ENCODE measurements at regions not wholly inside any gene's neighbourhood (a gene's known extent, or its start where the extent isn't known, plus 50 kb on each side); places are given as distances from the start of the nearest gene placed in this dataset.

DNA sequence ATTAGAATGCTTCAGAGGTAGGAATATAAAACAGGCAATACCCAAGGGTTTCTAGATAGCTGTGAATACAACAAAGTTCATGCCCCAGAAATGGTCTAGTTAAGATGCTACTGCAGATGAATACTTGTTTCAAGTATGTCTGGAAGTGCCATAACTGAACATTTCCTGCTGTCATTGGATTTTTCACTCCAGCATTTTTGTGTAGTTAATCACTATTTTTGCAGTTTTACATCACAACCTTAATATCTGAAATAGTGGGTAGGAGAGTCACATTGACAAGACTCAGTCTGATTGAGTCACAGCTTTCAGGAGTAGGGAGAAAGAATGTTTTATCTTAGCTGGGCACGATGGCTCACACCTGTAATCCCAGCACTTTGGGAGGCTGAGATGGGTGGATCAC is 126.4 kb upstream of the C1orf21 start:
- peak; percentile 69 for DNase-seq (ENCODE audit: low read depth)
- TF ChIP-seq CTCF (IDR thresholded peaks at IDR 0.05; ENCODE audit: insufficient read depth, low read depth, low read length), result no peak
- POLR2A ChIA-PET, result no interaction called here
- H3K36me3 ChIP-seq (ENCODE audit: control insufficient read depth, insufficient read depth, low read length), result no peaks in the 10 kb centered on the region
- H3K4me3 ChIP-seq (ENCODE audit: low read depth, low read length), result no peak overlapping the region
- no peaks in the 10 kb centered on the region for H3K27me3 ChIP-seq (ENCODE audit: control insufficient read depth, insufficient read depth, low read length)
- CTCF ChIA-PET, result interaction anchor here (0.6 to 1.5 kb wide), 2 partner anchors 404 to 1089 kb away, joined by 3 to 7 read pairs; no protein-coding TSS in a partner anchor

DNA sequence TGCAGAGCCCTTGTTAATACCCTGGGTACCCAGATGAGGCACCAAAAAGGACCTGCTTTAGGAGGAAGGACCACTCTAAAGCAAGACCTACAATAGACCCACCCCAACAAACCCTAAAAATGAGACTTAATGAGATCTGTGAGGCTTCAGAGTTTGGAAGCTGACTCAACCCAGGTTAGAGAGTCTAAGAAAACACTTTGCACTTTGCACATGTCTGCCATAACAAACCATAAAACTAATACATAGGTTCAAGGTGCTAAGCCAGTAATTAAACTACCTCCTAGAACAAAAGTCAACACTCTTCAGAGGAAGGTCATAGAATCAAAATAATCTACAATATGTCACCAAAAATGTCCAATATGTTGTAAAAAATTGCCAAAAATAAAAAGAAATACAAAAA is 124.7 kb upstream of the C1orf21 start:
- Histone ChIP-seq H3K27me3 (ENCODE audit: control insufficient read depth, insufficient read depth, low read length) (no peaks in the 10 kb centered on the region), H3K4me3 (ENCODE audit: low read depth, low read length) (no peak overlapping the region), H3K36me3 (ENCODE audit: control insufficient read depth, insufficient read depth, low read length) (no peaks in the 10 kb centered on the region)
- no peak for DNase-seq (ENCODE audit: low read depth)
- POLR2A ChIA-PET, result no interaction called here
- CTCF ChIA-PET, result no interaction called here
- TF ChIP-seq CTCF (IDR thresholded peaks at IDR 0.05; ENCODE audit: insufficient read depth, low read depth, low read length), result no peak

- no peaks in the 10 kb centered on the region for H3K36me3 ChIP-seq (ENCODE audit: control insufficient read depth, insufficient read depth, low read length)
- no peak overlapping the region for H3K4me3 ChIP-seq (ENCODE audit: low read depth, low read length)
- POLR2A ChIA-PET, result no interaction called here
- no peak for DNase-seq (ENCODE audit: low read depth)
- no peak for TF ChIP-seq CTCF (IDR thresholded peaks at IDR 0.05; ENCODE audit: insufficient read depth, low read depth, low read length)
- CTCF ChIA-PET, result interaction anchor here (1.2 kb wide), 1 partner anchor 445 kb away, joined by 3 read pairs; no protein-coding TSS in a partner anchor
- no peaks in the 10 kb centered on the region for H3K27me3 ChIP-seq (ENCODE audit: control insufficient read depth, insufficient read depth, low read length)
Measured at GRCh38 chr1:184267747-184268146, 119.1 kb upstream of the C1orf21 start.

GRCh38 chr1:184270556-184270955 is 116.3 kb upstream of the C1orf21 start:
- no peak for DNase-seq (ENCODE audit: low read depth)
- H3K36me3 ChIP-seq (ENCODE audit: control insufficient read depth, insufficient read depth, low read length), result no peaks in the 10 kb centered on the region
- POLR2A ChIA-PET, result no interaction called here
- no peak for TF ChIP-seq CTCF (IDR thresholded peaks at IDR 0.05; ENCODE audit: insufficient read depth, low read depth, low read length)
- no peaks in the 10 kb centered on the region for H3K27me3 ChIP-seq (ENCODE audit: control insufficient read depth, insufficient read depth, low read length)
- H3K4me3 ChIP-seq (ENCODE audit: low read depth, low read length), result no peak overlapping the region
- CTCF ChIA-PET, result no interaction called here

DNA sequence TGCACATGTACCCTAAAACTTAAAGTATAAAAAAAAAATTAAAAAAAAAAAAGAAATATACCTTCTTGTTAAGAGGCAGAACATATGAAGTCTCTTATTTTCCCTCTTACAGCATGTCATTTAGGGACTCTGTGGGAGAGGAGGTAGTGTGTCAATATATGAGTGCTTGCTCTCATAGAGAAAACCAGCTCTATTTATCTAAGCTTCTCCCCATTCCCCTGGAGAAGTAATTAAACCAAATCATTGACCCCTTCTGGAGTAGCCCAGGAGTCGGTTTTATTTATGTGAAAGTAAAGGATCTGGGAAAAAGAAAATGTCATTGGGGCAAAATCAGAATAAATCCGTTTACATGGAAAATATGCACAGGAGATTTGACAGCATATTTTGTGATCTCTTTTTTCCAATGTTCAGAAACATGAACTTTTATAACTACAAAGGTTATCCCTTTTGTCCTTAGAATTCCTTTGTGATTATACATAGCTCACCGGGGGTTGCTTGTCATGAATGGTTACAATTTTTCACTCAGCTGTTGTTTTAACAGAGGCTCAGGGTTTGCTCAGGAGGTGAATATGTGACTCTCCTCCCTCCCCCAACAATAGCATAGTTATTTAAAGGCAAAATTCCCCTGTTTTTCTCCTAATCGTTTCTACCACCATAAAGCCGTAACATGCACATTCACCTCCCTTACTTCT is 114.5 kb upstream of the C1orf21 start:
- H3K27me3 ChIP-seq (ENCODE audit: control insufficient read depth, insufficient read depth, low read length), result no peaks in the 10 kb centered on the region
- H3K4me3 ChIP-seq (ENCODE audit: low read depth, low read length), result no peak overlapping the region
- H3K36me3 ChIP-seq (ENCODE audit: control insufficient read depth, insufficient read depth, low read length), result no peaks in the 10 kb centered on the region
- ChIA-PET CTCF (no interaction called here), POLR2A (interaction anchor here (0.7 kb wide), 1 partner anchor 9 kb away, joined by 4 read pairs; no protein-coding TSS in a partner anchor)
- no peak for TF ChIP-seq CTCF (IDR thresholded peaks at IDR 0.05; ENCODE audit: insufficient read depth, low read depth, low read length)
- no peak for DNase-seq (ENCODE audit: low read depth)
